HG02623 (cell line): ENCODE measurements at regions not wholly inside any gene's neighbourhood (a gene's known extent, or its start where the extent isn't known, plus 50 kb on each side); places are given as distances from the start of the nearest gene placed in this dataset.
"Not testable (repeated sequence)": the region's sequence is repeated elsewhere in the genome, so short reads cannot be mapped to it uniquely, and the experiment has no call there.

Source experiments
- ATAC-seq: cut with Tn5 transposase; IDR thresholded peaks from one replicate; pipeline ENCODE4 v1.9.1; 2021; ENCODE audit warnings: moderate library complexity; ENCODE audit not compliant: unreplicated experiment

- ATAC-seq = no peak
Observed at GRCh38 chr4:138591808-138592207, 349.7 kb upstream of the SLC7A11 start.

DNA sequence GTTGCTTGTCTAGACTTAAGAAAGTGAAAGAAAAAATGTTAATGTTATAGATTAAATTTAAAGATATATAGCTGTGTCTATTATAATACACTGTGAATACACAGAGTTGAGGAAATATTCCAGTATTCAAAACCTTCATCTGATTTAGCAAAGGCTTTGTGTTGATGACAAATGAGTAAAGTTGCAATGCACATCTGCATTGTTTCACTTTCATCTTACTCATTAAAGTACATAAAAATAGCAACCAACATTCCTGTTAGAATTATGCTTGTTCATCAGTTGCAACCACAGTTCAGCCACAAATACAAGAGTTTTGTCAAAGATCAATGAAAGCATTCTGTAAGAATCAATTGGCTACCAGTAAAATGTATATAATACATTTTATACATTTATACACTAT lies 346.4 kb upstream of the SLC7A11 start:
- ATAC-seq = no peak

GRCh38 chr4:138579146-138579545 lies 337.0 kb upstream of the SLC7A11 start:
- ATAC-seq = no peak

- not testable (repeated sequence) for ATAC-seq
Observed at GRCh38 chr4:138577826-138578225, 335.7 kb upstream of the SLC7A11 start.

GRCh38 chr4:138577145-138577544 lies 335.0 kb upstream of the SLC7A11 start:
- ATAC-seq = no peak

- no peak for ATAC-seq
Observed at GRCh38 chr4:138576684-138577083, 334.5 kb upstream of the SLC7A11 start.

DNA sequence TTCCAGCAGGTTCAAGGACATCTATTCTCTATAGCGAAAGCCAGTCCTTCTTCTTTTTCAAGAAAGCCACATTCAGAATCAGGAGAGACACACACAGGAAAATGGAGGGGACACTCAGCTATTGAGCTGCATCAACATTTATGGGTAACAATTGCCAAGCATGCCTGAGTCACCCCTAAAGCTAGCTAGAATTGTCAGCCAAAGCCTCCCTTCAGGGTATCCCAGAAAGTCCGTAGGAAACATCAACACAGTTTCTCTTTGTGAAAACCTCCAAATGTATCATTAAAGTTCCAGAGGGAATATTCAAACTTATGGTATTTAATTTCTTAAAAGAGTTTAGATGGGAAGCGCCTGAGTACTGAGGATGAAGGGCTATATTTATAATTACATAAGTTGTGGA lies 331.1 kb upstream of the SLC7A11 start:
- no peak for ATAC-seq

GRCh38 chr4:138572007-138572406 lies 329.9 kb upstream of the SLC7A11 start:
- no peak for ATAC-seq

GRCh38 chr4:138567696-138568095 lies 325.5 kb upstream of the SLC7A11 start:
- ATAC-seq = no peak

DNA sequence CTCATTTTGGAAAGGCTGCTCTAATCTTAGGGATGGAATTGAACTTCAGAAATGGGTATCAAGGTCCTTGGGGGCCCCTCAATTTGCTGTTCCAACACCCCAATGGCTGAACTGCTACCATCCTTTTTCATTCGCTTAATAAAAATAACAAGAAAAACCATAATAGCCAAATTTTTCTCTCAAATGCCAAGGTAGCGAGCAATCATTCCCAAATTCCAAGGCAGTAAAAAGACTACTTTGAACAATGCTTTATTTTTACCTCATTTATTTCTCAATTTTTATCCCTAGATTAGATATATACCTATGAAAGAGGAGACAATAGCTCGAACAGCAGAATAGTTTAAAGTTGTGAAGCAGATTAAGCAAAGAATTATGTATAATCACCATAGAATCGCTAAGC lies 323.4 kb upstream of the SLC7A11 start:
- ATAC-seq = no peak

DNA sequence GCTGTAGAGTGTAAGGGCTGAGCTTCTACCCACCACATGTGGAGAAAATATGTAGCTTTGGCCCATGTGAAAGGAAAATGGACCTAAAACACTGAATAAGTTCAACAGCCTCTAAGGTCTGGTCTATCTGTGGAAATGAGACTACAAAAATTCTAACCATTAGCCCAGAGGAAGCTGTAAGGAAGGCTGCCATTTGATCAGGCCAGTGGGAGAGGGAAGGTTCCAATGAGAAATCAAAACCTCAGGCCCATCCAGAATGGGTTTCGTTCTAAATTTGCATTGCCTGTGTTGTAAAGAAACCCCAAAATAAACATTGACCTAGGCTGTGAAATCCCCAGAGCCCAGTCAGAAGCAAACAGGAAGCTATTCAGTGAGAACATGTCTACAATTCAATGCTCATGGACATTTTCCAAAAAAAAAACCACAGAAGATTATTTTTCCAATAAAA lies 320.4 kb upstream of the SLC7A11 start:
- no peak for ATAC-seq

GRCh38 chr4:138561906-138562305 lies 319.8 kb upstream of the SLC7A11 start:
- ATAC-seq = no peak

- no peak for ATAC-seq
Observed at GRCh38 chr4:138561276-138561880, 319.2 kb upstream of the SLC7A11 start.

GRCh38 chr4:138560448-138560847 lies 318.3 kb upstream of the SLC7A11 start:
- no peak for ATAC-seq

GRCh38 chr4:138558886-138559285 lies 316.7 kb upstream of the SLC7A11 start:
- ATAC-seq = no peak

DNA sequence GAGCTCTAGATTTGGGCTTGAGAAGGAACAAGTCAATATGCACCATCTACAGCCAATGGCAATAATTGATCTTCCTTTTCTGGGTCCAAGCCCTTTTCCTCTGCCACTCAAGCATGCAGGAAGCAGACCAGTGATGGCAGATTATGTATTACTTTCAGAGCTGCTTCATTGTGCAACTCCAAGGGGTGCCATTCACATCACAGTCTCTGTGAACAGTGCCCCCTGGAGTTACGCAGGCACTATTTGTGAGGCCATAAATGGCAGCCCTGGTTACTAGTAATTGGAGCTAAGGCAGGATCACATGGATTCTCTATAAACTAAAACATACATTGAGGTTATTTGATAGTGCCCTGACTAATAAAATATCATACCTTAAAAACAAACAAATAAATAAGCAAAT lies 313.4 kb upstream of the SLC7A11 start:
- ATAC-seq = no peak

GRCh38 chr4:138555108-138555507 lies 313.0 kb upstream of the SLC7A11 start:
- no peak for ATAC-seq

DNA sequence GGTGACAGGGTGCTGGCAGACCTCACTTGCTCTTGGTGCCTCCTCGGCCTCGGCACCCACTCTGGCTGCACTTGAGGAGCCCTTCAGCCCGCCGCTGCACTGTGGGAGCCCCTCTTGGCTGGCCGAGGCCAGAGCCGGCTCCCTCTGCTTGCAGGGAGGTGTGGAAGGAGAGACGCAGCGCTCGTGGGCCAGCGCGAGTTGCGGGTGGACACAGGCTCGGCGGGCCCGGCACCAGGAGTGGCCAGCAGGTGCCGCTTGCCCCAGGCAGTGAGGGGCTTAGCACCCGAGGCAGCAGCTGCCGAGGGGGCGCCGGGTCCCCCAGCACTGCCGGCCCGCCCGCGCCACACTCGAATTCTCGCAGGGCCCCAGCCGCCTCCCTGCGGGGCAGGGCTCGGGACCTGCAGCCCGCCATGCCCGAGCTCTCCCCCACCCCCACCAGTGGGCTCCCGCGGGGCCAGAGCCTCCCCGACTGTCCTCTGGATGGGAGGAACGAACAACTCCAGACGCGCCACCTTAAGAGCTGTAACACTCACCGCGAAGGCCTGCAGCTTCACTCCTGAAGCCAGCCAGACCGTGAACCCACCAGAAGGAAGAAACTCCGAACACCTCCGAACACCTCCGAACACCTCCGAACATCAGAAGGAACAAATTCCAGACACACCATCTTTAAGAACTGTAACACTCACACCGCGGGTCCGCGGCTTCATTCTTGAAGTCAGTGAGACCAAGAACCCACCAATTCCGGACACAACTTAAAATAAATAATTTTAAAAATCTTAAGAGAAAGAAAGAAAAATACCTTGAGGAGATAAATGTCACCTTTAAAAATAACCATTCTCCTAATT lies 311.1 kb upstream of the SLC7A11 start:
- ATAC-seq = no peak

GRCh38 chr4:138542191-138542776 lies 300.1 kb upstream of the SLC7A11 start:
- ATAC-seq = no peak

GRCh38 chr4:138540056-138540800 lies 298.1 kb upstream of the SLC7A11 start:
- no peak for ATAC-seq

DNA sequence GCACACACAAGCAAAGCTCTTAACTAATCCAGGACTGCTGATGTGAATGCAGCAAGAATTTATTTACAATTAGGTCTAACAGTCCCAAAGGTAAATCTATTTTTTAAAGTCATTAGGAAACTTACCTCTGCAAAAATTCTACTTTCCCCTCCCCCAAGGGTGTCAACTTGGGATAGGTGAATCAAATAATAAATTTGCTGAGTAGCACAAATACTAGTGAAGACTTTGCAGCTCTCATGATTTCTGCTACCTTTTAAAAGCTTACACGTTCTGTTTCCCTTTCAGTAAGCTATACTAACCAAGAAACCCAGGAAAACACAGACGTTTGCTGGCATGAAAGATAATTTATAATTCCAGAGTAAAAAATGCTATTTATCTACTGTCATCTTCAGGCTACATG lies 296.6 kb upstream of the SLC7A11 start:
- ATAC-seq = no peak
